H9 (cell line): ENCODE measurements at regions not wholly inside any gene's neighbourhood (a gene's known extent, or its start where the extent isn't known, plus 50 kb on each side); places are given as distances from the start of the nearest gene placed in this dataset.

Experiments used
- DNase-seq: peaks from one replicate; pipeline ENCODE4 v3.0.0-alpha.2; 2017
- H2AFZ ChIP-seq: one replicate; pipeline ENCODE4 v1.6.1; 2013; ENCODE audit warnings: mild to moderate bottlenecking, low read length, control low read depth, moderate library complexity
- H2AK5ac ChIP-seq: 2 replicates; pipeline ENCODE4 v1.6.1; 2013; ENCODE audit warnings: low read length, control low read depth, mixed read lengths; ENCODE audit not compliant: insufficient read length
- H2BK120ac ChIP-seq: one replicate; pipeline ENCODE4 v1.6.1; 2013; ENCODE audit warnings: low read depth, mild to moderate bottlenecking, low read length, control low read depth, inconsistent platforms; ENCODE audit not compliant: poor library complexity, severe bottlenecking
- H2BK12ac ChIP-seq: 2 replicates; pipeline ENCODE4 v1.6.1; 2013; ENCODE audit warnings: low read length, control low read depth, mixed read lengths, low read depth; ENCODE audit not compliant: insufficient read length
- H2BK15ac ChIP-seq: 2 replicates; pipeline ENCODE4 v1.6.1; 2013; ENCODE audit warnings: low read depth, low read length, control low read depth
- H2BK20ac ChIP-seq: one replicate; pipeline ENCODE4 v1.6.1; 2013; ENCODE audit warnings: low read depth, mild to moderate bottlenecking, low read length, control low read depth, inconsistent platforms; ENCODE audit not compliant: poor library complexity, severe bottlenecking
- H2BK5ac ChIP-seq: 2 replicates; pipeline ENCODE4 v1.6.1; 2013; ENCODE audit warnings: low read length, control low read depth, mixed read lengths; ENCODE audit not compliant: insufficient read length
- H3K14ac ChIP-seq: 2 replicates; pipeline ENCODE4 v1.6.1; 2013; ENCODE audit warnings: low read length, control low read depth; ENCODE audit not compliant: insufficient read depth
- H3K18ac ChIP-seq: 2 replicates; pipeline ENCODE4 v1.6.1; 2013; ENCODE audit warnings: low read depth, mild to moderate bottlenecking, mixed read lengths, low read length, control low read depth; ENCODE audit not compliant: insufficient read length
- H3K23ac ChIP-seq: 2 replicates; pipeline ENCODE4 v1.6.1; 2013; ENCODE audit warnings: low read length, control low read depth, mixed read lengths, low read depth; ENCODE audit not compliant: insufficient read length
- H3K23me2 ChIP-seq: 2 replicates; pipeline ENCODE4 v1.6.1; 2013; ENCODE audit warnings: low read depth, mild to moderate bottlenecking, mixed read lengths, low read length, control low read depth; ENCODE audit not compliant: insufficient read length, poor library complexity, severe bottlenecking
- H3K27ac ChIP-seq: 2 replicates; pipeline ENCODE4 v1.5.1; 2013; ENCODE audit warnings: low read length, control low read depth, mixed read lengths, low read depth; ENCODE audit not compliant: insufficient read length
- H3K27me3 ChIP-seq: 2 replicates; pipeline ENCODE4 v1.6.1; 2013; ENCODE audit warnings: low read length, control low read depth, inconsistent platforms; ENCODE audit not compliant: insufficient read depth
- H3K4ac ChIP-seq: 2 replicates; pipeline ENCODE4 v1.6.1; 2013; ENCODE audit warnings: low read depth, mild to moderate bottlenecking, control low read depth, inconsistent platforms, low read length, moderate library complexity
- H3K4me1 ChIP-seq: 2 replicates; pipeline ENCODE4 v1.6.1; 2013; ENCODE audit warnings: low read length, control low read depth, inconsistent platforms; ENCODE audit not compliant: insufficient read depth
- H3K4me2 ChIP-seq: 2 replicates; pipeline ENCODE4 v1.6.1; 2013; ENCODE audit warnings: low read length, control low read depth, mixed read lengths; ENCODE audit not compliant: insufficient read length, insufficient read depth
- H3K56ac ChIP-seq: 2 replicates; pipeline ENCODE4 v1.6.1; 2013; ENCODE audit warnings: low read depth, mild to moderate bottlenecking, mixed read lengths, low read length, control low read depth; ENCODE audit not compliant: insufficient read length
- H3K79me1 ChIP-seq: 2 replicates; pipeline ENCODE4 v1.6.1; 2013; ENCODE audit warnings: low read depth, mild to moderate bottlenecking, moderate library complexity, low read length, control low read depth, inconsistent platforms; ENCODE audit not compliant: insufficient read depth, poor library complexity, severe bottlenecking
- H3K79me2 ChIP-seq: 2 replicates; pipeline ENCODE4 v1.6.1; 2013; ENCODE audit warnings: low read length, control low read depth, inconsistent platforms; ENCODE audit not compliant: insufficient read depth
- H3K9ac ChIP-seq: 2 replicates; pipeline ENCODE4 v1.6.1; 2013; ENCODE audit warnings: low read length, control low read depth, mixed read lengths; ENCODE audit not compliant: insufficient read length; ENCODE audit errors: extremely low read depth
- H3K9me3 ChIP-seq: one replicate; pipeline ENCODE4 v1.6.1; 2013; ENCODE audit warnings: low read depth, low read length, inconsistent platforms; ENCODE audit not compliant: control insufficient read depth
- H3T11ph ChIP-seq: one replicate; pipeline ENCODE4 v1.6.1; 2013; ENCODE audit warnings: mild to moderate bottlenecking, low read length, control low read depth, inconsistent platforms
- H4K20me1 ChIP-seq: one replicate; pipeline ENCODE4 v1.6.1; 2013; ENCODE audit not compliant: control insufficient read depth, insufficient read length, insufficient read depth
- H4K5ac ChIP-seq: 2 replicates; pipeline ENCODE4 v1.6.1; 2013; ENCODE audit warnings: low read depth, mild to moderate bottlenecking, mixed read lengths, low read length, control low read depth; ENCODE audit not compliant: insufficient read length
- H4K8ac ChIP-seq: replicated peaks from 2 replicates; pipeline ENCODE4 v1.6.1; 2013; ENCODE audit warnings: low read length, control low read depth, mixed read lengths, low read depth; ENCODE audit not compliant: insufficient read length
- H4K91ac ChIP-seq: 2 replicates; pipeline ENCODE4 v1.6.1; 2013; ENCODE audit warnings: low read depth, mild to moderate bottlenecking, moderate library complexity, mixed read lengths, low read length, control low read depth; ENCODE audit not compliant: insufficient read length
- H3K27ac Mint-ChIP-seq, 3 experiments: 2 replicates in 2 of 3; 3 replicates in 1 of 3; pipeline ENCODE4 v1.8.0; 2020 to 2021; ENCODE audit warnings: mixed read lengths in 3 of 3, mild to moderate bottlenecking in 1 of 3, moderate library complexity in 1 of 3
- H3K27me3 Mint-ChIP-seq: 2 replicates; pipeline ENCODE4 v1.8.0; 2021; ENCODE audit warnings: low read depth, mild to moderate bottlenecking, moderate library complexity, mixed read lengths
- H3K36me3 Mint-ChIP-seq, 3 experiments: 2 replicates in 2 of 3; 3 replicates in 1 of 3; pipeline ENCODE4 v1.8.0; 2020 to 2021; ENCODE audit warnings: low read depth in 3 of 3, mixed read lengths in 3 of 3; ENCODE audit not compliant: insufficient read depth in 1 of 3
- H3K4me1 Mint-ChIP-seq, 2 experiments: 2 replicates each; pipeline ENCODE4 v1.8.0; 2020; ENCODE audit warnings: mixed read lengths in 2 of 2
- H3K4me3 Mint-ChIP-seq, 2 experiments: 2 replicates in 1 of 2; 3 replicates in 1 of 2; pipeline ENCODE4 v1.8.0; 2020 to 2021; ENCODE audit warnings: mild to moderate bottlenecking in 2 of 2, mixed read lengths in 2 of 2, moderate library complexity in 1 of 2
- H3K9me3 Mint-ChIP-seq, 2 experiments: 2 replicates in 1 of 2; 3 replicates in 1 of 2; pipeline ENCODE4 v1.8.0; 2020; ENCODE audit warnings: mild to moderate bottlenecking in 2 of 2, mixed read lengths in 2 of 2, moderate library complexity in 1 of 2
- WGBS: extraction: QIAGEN DNeasy Blood & Tissue Kit; methylation state at CpG from one replicate; pipeline ENCODE4 v1.1.7; 2013; ENCODE audit warnings: missing lambda C conversion rate, low lambda C conversion rate, mixed read lengths; ENCODE audit not compliant: insufficient read length; ENCODE audit errors: extremely low coverage; 5-methylcytosine and 5-hydroxymethylcytosine counted together
- TF ChIP-seq, protein P1 (sequence below): fragments of 200-600 bp; sonication (generic); conservative IDR thresholded peaks from 3 replicates; pipeline ENCODE4 v1.8.0; 2021; ENCODE audit warnings: antibody characterized with exemption, mild to moderate bottlenecking

DNA sequence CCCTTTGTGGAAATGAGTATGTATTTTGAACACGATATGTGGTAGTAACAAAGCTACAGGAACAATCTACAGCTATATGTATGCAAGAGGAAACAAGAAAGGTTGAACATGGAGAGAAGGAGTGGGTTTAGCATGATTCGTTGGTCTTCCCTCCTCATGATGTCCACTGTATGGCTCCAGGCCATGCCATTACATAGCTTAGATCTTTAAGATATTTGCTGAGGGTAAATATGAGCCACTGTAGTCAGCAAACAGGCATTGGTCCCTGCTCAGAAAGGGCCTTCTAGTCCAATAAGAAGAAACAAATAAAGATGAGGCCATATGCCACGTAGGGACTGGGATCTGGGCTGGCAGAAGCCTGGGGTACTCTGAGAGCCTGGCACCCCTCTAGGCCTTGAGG is 543.2 kb upstream of the SGCD start:
- Histone ChIP-seq H2BK5ac (no peak overlapping the region), H2AK5ac (no peak overlapping the region), H3K27me3 (no peaks in the 10 kb centered on the region), H3K9ac (no peak overlapping the region), H2BK12ac (no peak overlapping the region), H2AFZ (no peak overlapping the region), H3K9me3 (no peaks in the 10 kb centered on the region), H3K4me2 (no peak overlapping the region), H3K23ac (no peak overlapping the region), H3K18ac (no peak overlapping the region), H2BK20ac (no peak overlapping the region), H3K14ac (no peak overlapping the region), H4K91ac (no peak overlapping the region), H3K4ac (no peak overlapping the region), H3K79me1 (no peaks in the 10 kb centered on the region), H4K20me1 (no peaks in the 10 kb centered on the region), H3K79me2 (no peaks in the 10 kb centered on the region), H3K4me1 (no peaks in the 10 kb centered on the region), H3K56ac (no peak overlapping the region), H4K5ac (no peak overlapping the region), H3K27ac (no peak overlapping the region), H2BK15ac (no peak overlapping the region), H4K8ac (no peak overlapping the region), H3K23me2 (no peaks in the 10 kb centered on the region), H2BK120ac (no peak overlapping the region), H3T11ph (no peak overlapping the region)
- no peak overlapping the region for H3K27ac Mint-ChIP-seq
- H3K4me1 Mint-ChIP-seq = no peaks in the 10 kb centered on the region
- no peaks in the 10 kb centered on the region; the same call in 1 of the 2 replicates for H3K27me3 Mint-ChIP-seq
- no peak for DNase-seq
- peaks cover 0 to 5% (median 0%) of the 10 kb centered on the region in 3 experiments; a peak in 2 of 7 replicates for H3K36me3 Mint-ChIP-seq
- H3K9me3 Mint-ChIP-seq = peaks cover 6 to 9% of the 10 kb centered on the region in 2 experiments
- WGBS = no CpG with 5 or more reads among the region's 3 CpGs
- no peak overlapping the region for H3K4me3 Mint-ChIP-seq
- TF ChIP-seq, protein P1, sequence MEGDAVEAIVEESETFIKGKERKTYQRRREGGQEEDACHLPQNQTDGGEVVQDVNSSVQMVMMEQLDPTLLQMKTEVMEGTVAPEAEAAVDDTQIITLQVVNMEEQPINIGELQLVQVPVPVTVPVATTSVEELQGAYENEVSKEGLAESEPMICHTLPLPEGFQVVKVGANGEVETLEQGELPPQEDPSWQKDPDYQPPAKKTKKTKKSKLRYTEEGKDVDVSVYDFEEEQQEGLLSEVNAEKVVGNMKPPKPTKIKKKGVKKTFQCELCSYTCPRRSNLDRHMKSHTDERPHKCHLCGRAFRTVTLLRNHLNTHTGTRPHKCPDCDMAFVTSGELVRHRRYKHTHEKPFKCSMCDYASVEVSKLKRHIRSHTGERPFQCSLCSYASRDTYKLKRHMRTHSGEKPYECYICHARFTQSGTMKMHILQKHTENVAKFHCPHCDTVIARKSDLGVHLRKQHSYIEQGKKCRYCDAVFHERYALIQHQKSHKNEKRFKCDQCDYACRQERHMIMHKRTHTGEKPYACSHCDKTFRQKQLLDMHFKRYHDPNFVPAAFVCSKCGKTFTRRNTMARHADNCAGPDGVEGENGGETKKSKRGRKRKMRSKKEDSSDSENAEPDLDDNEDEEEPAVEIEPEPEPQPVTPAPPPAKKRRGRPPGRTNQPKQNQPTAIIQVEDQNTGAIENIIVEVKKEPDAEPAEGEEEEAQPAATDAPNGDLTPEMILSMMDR = no peak
